AG09309 (cell line): ENCODE measurements at regions not wholly inside any gene's neighbourhood (a gene's known extent, or its start where the extent isn't known, plus 50 kb on each side); places are given as distances from the start of the nearest gene placed in this dataset.

Experiments used
- DNase-seq: peaks from one replicate; pipeline ENCODE4 v3.0.0-alpha.2; 2010; ENCODE audit warnings: low read depth
- H3K4me3 ChIP-seq: 2 replicates; pipeline ENCODE4 v1.5.1; 2011; ENCODE audit warnings: mild to moderate bottlenecking, low read depth, low read length, moderate library complexity; ENCODE audit not compliant: control insufficient read depth
- TF ChIP-seq, protein P1 (sequence below): IDR thresholded peaks from 2 replicates; pipeline ENCODE4 v1.5.1; 2011; ENCODE audit warnings: mild to moderate bottlenecking, low read depth, low read length, inconsistent platforms; ENCODE audit not compliant: insufficient read depth, control insufficient read depth; ENCODE audit errors: missing control alignments

DNA sequence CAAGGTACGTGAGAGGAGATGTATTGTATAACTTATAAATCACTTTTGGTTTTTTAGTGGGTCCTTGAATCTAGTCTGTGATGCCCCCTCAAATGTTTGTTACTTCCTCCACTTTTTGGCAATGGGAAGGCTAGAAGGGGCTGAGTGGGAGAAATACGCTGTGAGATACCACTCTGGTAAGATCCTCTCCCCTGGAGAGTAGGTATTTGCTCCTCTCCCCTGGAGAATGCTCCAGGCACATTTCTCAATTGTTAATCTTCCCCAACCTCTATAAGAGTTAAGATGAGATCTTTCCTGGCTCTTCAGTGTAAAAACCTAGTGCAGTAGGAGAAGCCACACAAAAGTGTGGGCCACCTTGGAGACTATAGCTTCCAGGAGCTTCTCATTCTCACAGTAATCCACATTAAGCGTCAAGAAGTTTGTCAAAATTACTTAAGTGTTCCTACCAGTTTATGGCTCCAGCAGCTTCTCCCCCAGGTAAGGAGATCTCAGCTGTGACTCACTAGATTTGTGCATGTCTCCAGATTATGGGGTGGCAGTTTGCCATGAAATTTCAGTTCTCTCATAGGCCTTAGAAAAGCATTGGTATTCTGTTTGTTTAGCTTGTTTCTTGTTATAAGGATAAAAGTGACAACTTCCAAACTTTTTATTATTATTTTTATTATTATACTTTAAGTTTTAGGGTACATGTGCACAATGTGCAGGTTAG lies 182.6 kb downstream of the FSIP2 start:
- TF ChIP-seq, protein P1, sequence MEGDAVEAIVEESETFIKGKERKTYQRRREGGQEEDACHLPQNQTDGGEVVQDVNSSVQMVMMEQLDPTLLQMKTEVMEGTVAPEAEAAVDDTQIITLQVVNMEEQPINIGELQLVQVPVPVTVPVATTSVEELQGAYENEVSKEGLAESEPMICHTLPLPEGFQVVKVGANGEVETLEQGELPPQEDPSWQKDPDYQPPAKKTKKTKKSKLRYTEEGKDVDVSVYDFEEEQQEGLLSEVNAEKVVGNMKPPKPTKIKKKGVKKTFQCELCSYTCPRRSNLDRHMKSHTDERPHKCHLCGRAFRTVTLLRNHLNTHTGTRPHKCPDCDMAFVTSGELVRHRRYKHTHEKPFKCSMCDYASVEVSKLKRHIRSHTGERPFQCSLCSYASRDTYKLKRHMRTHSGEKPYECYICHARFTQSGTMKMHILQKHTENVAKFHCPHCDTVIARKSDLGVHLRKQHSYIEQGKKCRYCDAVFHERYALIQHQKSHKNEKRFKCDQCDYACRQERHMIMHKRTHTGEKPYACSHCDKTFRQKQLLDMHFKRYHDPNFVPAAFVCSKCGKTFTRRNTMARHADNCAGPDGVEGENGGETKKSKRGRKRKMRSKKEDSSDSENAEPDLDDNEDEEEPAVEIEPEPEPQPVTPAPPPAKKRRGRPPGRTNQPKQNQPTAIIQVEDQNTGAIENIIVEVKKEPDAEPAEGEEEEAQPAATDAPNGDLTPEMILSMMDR: no peak
- H3K4me3 ChIP-seq: no peak overlapping the region
- no peak for DNase-seq

DNA sequence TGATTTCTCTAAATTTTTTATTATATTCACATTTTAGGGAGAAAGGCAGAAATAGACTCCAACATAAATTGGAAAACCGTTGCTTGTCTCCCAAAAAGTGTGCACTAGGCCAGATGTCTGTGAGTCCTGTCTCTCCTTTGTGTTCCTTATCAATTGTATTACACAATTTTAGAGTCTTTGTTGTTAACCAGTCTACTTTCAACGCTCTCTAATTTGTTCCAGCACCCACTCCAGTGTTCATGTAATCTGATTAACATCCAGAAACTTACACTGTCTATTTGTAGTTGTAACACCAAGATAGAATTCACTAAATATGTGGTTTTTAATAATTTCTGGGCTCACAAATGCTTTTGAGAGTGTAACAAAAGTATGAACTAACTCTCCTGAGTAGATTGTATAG lies 195.6 kb downstream of the FSIP2 start:
- no peak for DNase-seq
- no peak overlapping the region for H3K4me3 ChIP-seq
- TF ChIP-seq, protein P1: no peak

DNA sequence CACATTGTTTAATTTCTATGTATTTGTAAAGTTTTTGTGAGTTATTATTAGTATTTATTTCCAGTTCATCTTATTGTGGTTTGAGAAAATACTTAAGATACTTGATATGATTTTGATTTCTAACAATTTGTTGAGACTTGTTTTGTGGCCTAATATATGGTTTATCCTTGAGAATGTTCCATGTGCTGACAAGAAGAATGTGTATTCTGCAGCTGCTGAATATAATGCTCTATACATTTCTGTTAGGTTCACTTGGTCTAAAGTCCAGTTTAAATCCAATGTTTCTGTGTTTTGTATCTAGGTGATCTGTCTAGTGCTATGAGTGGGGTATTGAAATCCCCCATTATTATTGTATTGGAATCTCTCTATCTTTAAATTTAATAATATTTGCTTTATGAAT lies 201.3 kb downstream of the FSIP2 start:
- DNase-seq: no peak
- TF ChIP-seq, protein P1: no peak
- no peak overlapping the region for H3K4me3 ChIP-seq

DNA sequence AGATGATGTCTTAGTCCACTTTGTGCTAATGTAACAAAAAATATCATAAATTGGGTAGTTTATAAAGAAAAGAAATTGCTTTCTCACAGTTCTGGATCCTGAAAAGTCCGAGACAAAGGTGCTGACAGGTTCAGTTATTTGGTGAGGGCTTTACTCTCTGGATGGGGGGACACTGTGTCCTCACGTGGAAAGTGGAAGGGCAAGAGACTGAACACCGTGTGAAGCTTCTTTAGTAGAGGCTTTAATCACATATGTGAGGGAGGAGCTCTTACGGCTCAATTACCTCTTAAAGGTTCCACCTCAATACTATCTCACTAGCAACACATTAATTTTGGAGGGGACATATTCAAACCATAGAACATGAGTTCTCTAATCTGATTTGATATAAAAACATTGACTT lies 204.3 kb downstream of the FSIP2 start:
- TF ChIP-seq, protein P1: no peak
- DNase-seq: no peak
- H3K4me3 ChIP-seq: no peak overlapping the region

DNA sequence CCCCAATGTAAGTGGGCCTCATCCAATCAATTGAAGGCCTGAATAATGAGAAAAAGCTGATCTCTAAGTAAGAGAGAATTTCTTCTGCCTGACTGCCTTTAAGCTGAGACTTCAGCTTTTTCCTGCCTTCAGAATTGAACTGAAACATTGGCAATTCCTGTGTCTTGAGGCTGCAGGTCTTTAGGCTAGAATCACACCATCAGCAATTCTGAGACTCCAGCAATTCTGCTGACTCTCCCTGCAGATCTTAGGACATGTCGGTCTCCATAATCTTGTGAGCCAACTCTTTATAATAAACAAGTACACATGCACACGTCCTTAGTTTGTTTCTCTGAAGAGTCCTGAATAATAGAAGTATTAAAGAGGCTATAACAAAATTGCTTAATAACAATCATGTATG lies 209.1 kb downstream of the FSIP2 start:
- no peak overlapping the region for H3K4me3 ChIP-seq
- TF ChIP-seq, protein P1: no peak
- no peak for DNase-seq

DNA sequence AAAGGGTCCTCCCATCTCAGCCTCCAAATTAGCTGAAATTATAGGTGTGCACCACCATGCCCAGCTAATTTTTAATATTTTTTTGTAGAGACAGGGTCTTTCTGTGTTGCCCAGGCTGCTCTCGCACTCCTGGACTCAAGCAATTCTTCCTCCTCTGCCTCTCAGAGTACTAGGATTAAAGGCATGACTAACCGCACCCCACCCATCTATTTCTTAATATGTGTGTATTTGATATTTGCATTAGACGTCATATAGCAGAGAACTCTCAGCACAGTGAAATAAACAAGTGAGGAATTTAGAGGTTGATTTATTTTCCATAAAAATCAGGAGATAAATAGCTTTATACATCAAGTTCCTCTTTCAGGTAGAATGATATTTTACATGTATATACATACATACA lies 213.5 kb downstream of the FSIP2 start:
- no peak overlapping the region for H3K4me3 ChIP-seq
- TF ChIP-seq, protein P1: no peak

More for the DNA sequence above, 213.5 kb downstream of the FSIP2 start:
- no peak for DNase-seq
